ENCODE measurements at regions not wholly inside any gene's neighbourhood (a gene's known extent, or its start where the extent isn't known, plus 50 kb on each side); places are given as distances from the start of the nearest gene placed in this dataset.

- Histone ChIP-seq H3K27me3 (ENCODE audit: control insufficient read depth in 1 of 2, insufficient read depth in 2 of 2, low read length in 2 of 2) (no peaks in the 10 kb centered on the region), H3K4me3 (replicated peaks in 1 of 3; ENCODE audit: insufficient read depth in 1 of 3, low read depth in 2 of 3, low read length in 3 of 3) (no peak overlapping the region), H3K4me1 (ENCODE audit: insufficient read depth, low read length) (peaks cover 19% of the 10 kb centered on the region), H4K20me1 (ENCODE audit: insufficient read depth, low read length) (no peaks in the 10 kb centered on the region), H3K9ac (ENCODE audit: insufficient read depth, low read depth, low read length) (no peak overlapping the region), H3K79me2 (ENCODE audit: insufficient read depth, low read length) (no peaks in the 10 kb centered on the region), H3K36me3 (replicated peaks in 1 of 2; ENCODE audit: control insufficient read depth in 1 of 2, insufficient read depth in 2 of 2, low read length in 2 of 2) (peaks cover 0 to 1% of the 10 kb centered on the region in 2 experiments; a peak in 1 of 5 replicates), H3K9me3 (ENCODE audit: low read length) (peaks cover 9% of the 10 kb centered on the region), H3K27ac (ENCODE audit: extremely low read length, insufficient read depth, low read length) (no peak overlapping the region), H2AFZ (ENCODE audit: low read length) (no peak overlapping the region), H3K4me2 (ENCODE audit: low read depth, low read length) (no peak overlapping the region)
- 75% methylated on average over 3 of the region's 3 CpGs for WGBS (ENCODE audit: low lambda C conversion rate)
- TF ChIP-seq CHCHD3 (CRISPR knock-in tag; IDR thresholded peaks at IDR 0.05): no peak
- no peak for TF ChIP-seq MXD1 (CRISPR knock-in tag; IDR thresholded peaks at IDR 0.05)
- TF ChIP-seq ARHGAP35 (CRISPR knock-in tag; IDR thresholded peaks at IDR 0.05; ENCODE audit: borderline replicate concordance): no peak
- no peak for TF ChIP-seq MEF2D (CRISPR knock-in tag; IDR thresholded peaks at IDR 0.05)
- TF ChIP-seq RERE (CRISPR knock-in tag; IDR thresholded peaks at IDR 0.05; ENCODE audit: low read depth): no peak
- TF ChIP-seq ZSCAN30 (CRISPR knock-in tag; IDR thresholded peaks at IDR 0.05): no peak
- TF ChIP-seq TOPORS (CRISPR knock-in tag; IDR thresholded peaks at IDR 0.05): no peak
- no peak for TF ChIP-seq ZFP82 (CRISPR knock-in tag; IDR thresholded peaks at IDR 0.05; ENCODE audit: borderline replicate concordance)
- TF ChIP-seq ZNF44 (CRISPR knock-in tag; IDR thresholded peaks at IDR 0.05): no peak
- TF ChIP-seq ZFP36L2 (CRISPR knock-in tag; IDR thresholded peaks at IDR 0.05): no peak
- no peak for TF ChIP-seq RELA (CRISPR knock-in tag; IDR thresholded peaks at IDR 0.05)
- no peak for TF ChIP-seq FOXM1 (CRISPR knock-in tag; IDR thresholded peaks at IDR 0.05)
- no peak for TF ChIP-seq TFAP4 (IDR thresholded peaks at IDR 0.05; ENCODE audit: borderline replicate concordance, low read depth)
- TF ChIP-seq ZNF644 (CRISPR knock-in tag; IDR thresholded peaks at IDR 0.05; ENCODE audit: low read depth): no peak
- TF ChIP-seq TOE1 (CRISPR knock-in tag; IDR thresholded peaks at IDR 0.05): no peak
- TF ChIP-seq ZNF33B (CRISPR knock-in tag; IDR thresholded peaks at IDR 0.05): no peak
- no peak for TF ChIP-seq SETDB1 (CRISPR knock-in tag; IDR thresholded peaks at IDR 0.05; ENCODE audit: borderline replicate concordance)
- no peak for TF ChIP-seq NBN (conservative IDR thresholded peaks at IDR 0.05)
- DNase-seq (ENCODE audit: low spot score): no peak
- BruUV-seq (replicated peaks): no TSS peak
- in situ Hi-C loops (cut with HindIII; ENCODE audit: extremely low pct_ligation_motif_present, low pct_unique_long_range_greater_than_20kb): no loop called here
- CTCF ChIA-PET (ENCODE audit: low intra/inter-chr PET ratio, low total read pairs): no interaction called here
- ATAC-seq: no peak
- no peak for FAIRE-seq
- intact Hi-C loops (cut with micrococcal nuclease; ENCODE audit: unreplicated experiment): no loop called here
- POLR2A ChIA-PET: interaction anchor here (1.2 kb wide), 1 partner anchor 119 kb away, joined by 4 read pairs; no protein-coding TSS in a partner anchor
Observed at GRCh38 chr5:142481410-142481809, 156.6 kb upstream of the SPRY4 start.
